GM23338 (cell line): ENCODE measurements at regions not wholly inside any gene's neighbourhood (a gene's known extent, or its start where the extent isn't known, plus 50 kb on each side); places are given as distances from the start of the nearest gene placed in this dataset.

Experiments used
- ATAC-seq: fragments of 200-7000 bp; cut with Tn5 transposase; 3 replicates; pipeline ENCODE4 v1.9.1; 2020
- DNase-seq: peaks from one replicate; pipeline ENCODE4 v3.0.0-alpha.2; 2015; ENCODE audit warnings: low spot score
- H2AFZ ChIP-seq: fragments of 200-600 bp; sonication (generic); 2 replicates; pipeline ENCODE4 v1.8.0; 2016; ENCODE audit warnings: antibody characterized with exemption, mild to moderate bottlenecking, moderate library complexity
- H3F3A ChIP-seq: fragments of 200-600 bp; sonication (generic); replicated peaks from 2 replicates; pipeline ENCODE4 v1.8.0; 2017; ENCODE audit warnings: antibody characterized with exemption, mixed run types, low read depth
- H3K27ac ChIP-seq: fragments of 200-600 bp; sonication (generic); 2 replicates; pipeline ENCODE4 v1.6.1; 2016; ENCODE audit warnings: low read depth
- H3K27me3 ChIP-seq: fragments of 200-600 bp; sonication (generic); 2 replicates; pipeline ENCODE4 v1.8.0; 2016; ENCODE audit warnings: mild to moderate bottlenecking, mixed run types, moderate library complexity; ENCODE audit not compliant: insufficient read depth
- H3K36me3 ChIP-seq: fragments of 200-600 bp; sonication (generic); 2 replicates; pipeline ENCODE4 v1.8.0; 2016; ENCODE audit warnings: mild to moderate bottlenecking; ENCODE audit not compliant: insufficient read depth
- H3K4me1 ChIP-seq: fragments of 200-600 bp; sonication (generic); 2 replicates; pipeline ENCODE4 v1.8.0; 2016; ENCODE audit warnings: mild to moderate bottlenecking, moderate library complexity; ENCODE audit not compliant: insufficient read depth
- H3K4me2 ChIP-seq: fragments of 200-600 bp; sonication (generic); 2 replicates; pipeline ENCODE4 v1.7.1; 2017; ENCODE audit warnings: mixed run types
- H3K4me3 ChIP-seq: fragments of 200-600 bp; sonication (generic); 2 replicates; pipeline ENCODE4 v1.6.1; 2016; ENCODE audit warnings: mixed run types
- H3K79me2 ChIP-seq: fragments of 200-600 bp; sonication (generic); replicated peaks from 2 replicates; pipeline ENCODE4 v1.8.0; 2017; ENCODE audit warnings: mild to moderate bottlenecking; ENCODE audit not compliant: insufficient read depth
- H3K9me2 ChIP-seq: fragments of 200-600 bp; sonication (generic); 2 replicates; pipeline ENCODE4 v1.8.0; 2017; ENCODE audit not compliant: insufficient read depth
- H4K20me1 ChIP-seq: fragments of 200-600 bp; sonication (generic); replicated peaks from 2 replicates; pipeline ENCODE4 v1.8.0; 2017; ENCODE audit warnings: mild to moderate bottlenecking; ENCODE audit not compliant: insufficient read depth
- H3K27ac Mint-ChIP-seq: 2 replicates; pipeline ENCODE4 v1.8.0; 2020; ENCODE audit warnings: inconsistent platforms, mild to moderate bottlenecking, moderate library complexity, mixed read lengths
- H3K27me3 Mint-ChIP-seq: 3 replicates; pipeline ENCODE4 v1.8.0; 2022; ENCODE audit warnings: low read depth, mild to moderate bottlenecking, moderate library complexity, mixed read lengths, inconsistent platforms; ENCODE audit not compliant: insufficient read depth, poor library complexity
- H3K36me3 Mint-ChIP-seq: 3 replicates; pipeline ENCODE4 v1.8.0; 2021; ENCODE audit warnings: low read depth, mild to moderate bottlenecking, inconsistent platforms, moderate library complexity, mixed read lengths
- H3K4me1 Mint-ChIP-seq: 3 replicates; pipeline ENCODE4 v1.8.0; 2020; ENCODE audit warnings: mild to moderate bottlenecking, inconsistent platforms, mixed read lengths
- H3K4me3 Mint-ChIP-seq: 3 replicates; pipeline ENCODE4 v1.8.0; 2021; ENCODE audit warnings: moderate library complexity, mild to moderate bottlenecking, inconsistent platforms, mixed read lengths
- H3K9me3 Mint-ChIP-seq: 3 replicates; pipeline ENCODE4 v1.8.0; 2020; ENCODE audit warnings: moderate library complexity, mild to moderate bottlenecking, inconsistent platforms, mixed read lengths
- CREB1 ChIP-seq: fragments of 250-450 bp; sonication (Bioruptor Pico); IDR thresholded peaks from 2 replicates; pipeline ENCODE4 v1.5.0; 2020; ENCODE audit warnings: low read depth, mild to moderate bottlenecking, moderate library complexity
- ETS1 ChIP-seq: IDR thresholded peaks from 2 replicates; pipeline ENCODE4 v1.6.1; 2016; ENCODE audit warnings: antibody characterized with exemption
- EZH2 ChIP-seq: fragments of 200-600 bp; sonication (generic); IDR thresholded peaks from one replicate; pipeline ENCODE4 v1.8.0; 2017; ENCODE audit warnings: antibody characterized with exemption, mild to moderate bottlenecking, low read depth; ENCODE audit not compliant: unreplicated experiment
- EZH2phosphoT487 ChIP-seq: fragments of 200-600 bp; sonication (generic); IDR thresholded peaks from one replicate; pipeline ENCODE4 v1.8.1; 2018; ENCODE audit warnings: antibody characterized with exemption; ENCODE audit not compliant: unreplicated experiment
- JUNB ChIP-seq: IDR thresholded peaks from one replicate; pipeline ENCODE4 v1.6.1; 2016; ENCODE audit warnings: antibody characterized with exemption; ENCODE audit not compliant: unreplicated experiment
- NANOG ChIP-seq: IDR thresholded peaks from 2 replicates; pipeline ENCODE4 v1.6.1; 2016; ENCODE audit warnings: antibody characterized with exemption, borderline replicate concordance
- POLR2AphosphoS5 ChIP-seq: IDR thresholded peaks from 2 replicates; pipeline ENCODE4 v1.6.1; 2016; ENCODE audit warnings: antibody characterized with exemption, low read depth
- STAT1 ChIP-seq: IDR thresholded peaks from one replicate; pipeline ENCODE4 v1.6.1; 2016; ENCODE audit warnings: antibody characterized with exemption; ENCODE audit not compliant: unreplicated experiment
- ZNF114 ChIP-seq: fragments of 250-450 bp; sonication (Bioruptor Pico); IDR thresholded peaks from 2 replicates; pipeline ENCODE4 v1.5.0; 2020; ENCODE audit warnings: mild to moderate bottlenecking, moderate library complexity
- ZNF331 ChIP-seq: fragments of 250-450 bp; sonication (Bioruptor Pico); IDR thresholded peaks from 2 replicates; pipeline ENCODE4 v1.5.0; 2020; ENCODE audit warnings: low read depth, mild to moderate bottlenecking, moderate library complexity
- TF ChIP-seq, protein P1 (sequence below), 2 experiments: fragments of 200-600 bp in 1 of 2; sonication (generic) in 1 of 2; conservative IDR thresholded peaks; 2 replicates each; pipeline versions ENCODE4 v1.5.1 to v1.6.1; 2016 to 2017; ENCODE audit warnings: antibody characterized with exemption in 2 of 2, low read depth in 2 of 2, mild to moderate bottlenecking in 2 of 2, moderate library complexity in 1 of 2
- TF ChIP-seq, protein P2 (sequence below): fragments of 250-450 bp; sonication (Bioruptor Pico); IDR thresholded peaks from 2 replicates; pipeline ENCODE4 v1.5.0; 2020; ENCODE audit warnings: mild to moderate bottlenecking, moderate library complexity

DNA sequence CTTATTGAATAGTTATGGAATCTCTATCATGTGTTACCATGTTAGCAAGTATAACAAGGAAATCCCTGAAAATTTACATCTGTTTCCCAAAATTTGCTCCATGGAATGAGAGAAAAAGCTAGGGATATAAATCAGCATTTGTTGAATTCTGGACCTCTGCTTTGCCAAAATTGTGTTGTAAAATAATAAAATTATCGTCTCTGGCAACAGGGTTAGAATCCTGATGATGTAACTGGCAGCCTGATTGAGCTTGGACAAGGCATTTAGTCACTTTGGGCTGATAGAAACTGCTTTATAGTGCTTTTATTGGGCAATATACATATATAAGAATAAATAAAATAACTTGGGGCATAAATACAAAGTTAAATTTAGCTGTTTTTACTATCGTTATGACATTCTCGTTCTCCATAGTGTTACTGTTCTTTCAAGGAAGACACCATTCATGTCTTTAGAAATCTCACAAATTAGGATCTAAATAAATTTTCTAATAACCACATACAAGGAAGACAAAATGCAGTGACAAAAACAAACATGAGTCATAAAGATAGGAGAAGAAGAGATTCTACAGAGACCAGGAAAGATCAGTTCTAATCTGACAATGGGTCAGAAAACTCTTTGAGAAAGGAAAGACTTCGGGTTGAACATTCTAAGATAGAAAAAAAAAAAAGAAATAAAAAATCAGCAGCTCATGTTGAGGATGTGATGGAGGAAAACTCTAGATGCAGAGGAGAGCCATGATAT lies 145.0 kb upstream of the CDH10 start (continued):
- TF ChIP-seq ZNF331 (CRISPR knock-in tag) (no peak), EZH2 (no peak), EZH2phosphoT487 (no peak), ZNF114 (CRISPR knock-in tag) (no peak), POLR2AphosphoS5 (no peak), ETS1 (no peak), STAT1 (no peak), CREB1 (CRISPR knock-in tag) (no peak), NANOG (no peak), JUNB (no peak)
- TF ChIP-seq, protein P1, sequence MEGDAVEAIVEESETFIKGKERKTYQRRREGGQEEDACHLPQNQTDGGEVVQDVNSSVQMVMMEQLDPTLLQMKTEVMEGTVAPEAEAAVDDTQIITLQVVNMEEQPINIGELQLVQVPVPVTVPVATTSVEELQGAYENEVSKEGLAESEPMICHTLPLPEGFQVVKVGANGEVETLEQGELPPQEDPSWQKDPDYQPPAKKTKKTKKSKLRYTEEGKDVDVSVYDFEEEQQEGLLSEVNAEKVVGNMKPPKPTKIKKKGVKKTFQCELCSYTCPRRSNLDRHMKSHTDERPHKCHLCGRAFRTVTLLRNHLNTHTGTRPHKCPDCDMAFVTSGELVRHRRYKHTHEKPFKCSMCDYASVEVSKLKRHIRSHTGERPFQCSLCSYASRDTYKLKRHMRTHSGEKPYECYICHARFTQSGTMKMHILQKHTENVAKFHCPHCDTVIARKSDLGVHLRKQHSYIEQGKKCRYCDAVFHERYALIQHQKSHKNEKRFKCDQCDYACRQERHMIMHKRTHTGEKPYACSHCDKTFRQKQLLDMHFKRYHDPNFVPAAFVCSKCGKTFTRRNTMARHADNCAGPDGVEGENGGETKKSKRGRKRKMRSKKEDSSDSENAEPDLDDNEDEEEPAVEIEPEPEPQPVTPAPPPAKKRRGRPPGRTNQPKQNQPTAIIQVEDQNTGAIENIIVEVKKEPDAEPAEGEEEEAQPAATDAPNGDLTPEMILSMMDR (conservative IDR thresholded peaks at IDR 0.05; ENCODE audit: low read depth in 2 of 2) = no peak

GRCh38 chr5:24788829-24789514 lies 144.2 kb upstream of the CDH10 start:
- peak overlapping the region; percentile 6; the same call in 1 of the 2 replicates for H2AFZ ChIP-seq
- no peak for DNase-seq
- Mint-ChIP-seq H3K27ac (no peak overlapping the region), H3K4me1 (peaks cover 10% of the 10 kb centered on the region), H3K4me3 (no peak overlapping the region), H3K27me3 (peaks cover 3% of the 10 kb centered on the region), H3K9me3 (no peaks in the 10 kb centered on the region), H3K36me3 (no peaks in the 10 kb centered on the region)
- TF ChIP-seq ZNF331 (CRISPR knock-in tag) (no peak), EZH2phosphoT487 (no peak), CREB1 (CRISPR knock-in tag) (no peak)
- TF ChIP-seq, protein P1 (conservative IDR thresholded peaks at IDR 0.05; ENCODE audit: low read depth in 2 of 2) = no peak
- TF ChIP-seq, protein P2, sequence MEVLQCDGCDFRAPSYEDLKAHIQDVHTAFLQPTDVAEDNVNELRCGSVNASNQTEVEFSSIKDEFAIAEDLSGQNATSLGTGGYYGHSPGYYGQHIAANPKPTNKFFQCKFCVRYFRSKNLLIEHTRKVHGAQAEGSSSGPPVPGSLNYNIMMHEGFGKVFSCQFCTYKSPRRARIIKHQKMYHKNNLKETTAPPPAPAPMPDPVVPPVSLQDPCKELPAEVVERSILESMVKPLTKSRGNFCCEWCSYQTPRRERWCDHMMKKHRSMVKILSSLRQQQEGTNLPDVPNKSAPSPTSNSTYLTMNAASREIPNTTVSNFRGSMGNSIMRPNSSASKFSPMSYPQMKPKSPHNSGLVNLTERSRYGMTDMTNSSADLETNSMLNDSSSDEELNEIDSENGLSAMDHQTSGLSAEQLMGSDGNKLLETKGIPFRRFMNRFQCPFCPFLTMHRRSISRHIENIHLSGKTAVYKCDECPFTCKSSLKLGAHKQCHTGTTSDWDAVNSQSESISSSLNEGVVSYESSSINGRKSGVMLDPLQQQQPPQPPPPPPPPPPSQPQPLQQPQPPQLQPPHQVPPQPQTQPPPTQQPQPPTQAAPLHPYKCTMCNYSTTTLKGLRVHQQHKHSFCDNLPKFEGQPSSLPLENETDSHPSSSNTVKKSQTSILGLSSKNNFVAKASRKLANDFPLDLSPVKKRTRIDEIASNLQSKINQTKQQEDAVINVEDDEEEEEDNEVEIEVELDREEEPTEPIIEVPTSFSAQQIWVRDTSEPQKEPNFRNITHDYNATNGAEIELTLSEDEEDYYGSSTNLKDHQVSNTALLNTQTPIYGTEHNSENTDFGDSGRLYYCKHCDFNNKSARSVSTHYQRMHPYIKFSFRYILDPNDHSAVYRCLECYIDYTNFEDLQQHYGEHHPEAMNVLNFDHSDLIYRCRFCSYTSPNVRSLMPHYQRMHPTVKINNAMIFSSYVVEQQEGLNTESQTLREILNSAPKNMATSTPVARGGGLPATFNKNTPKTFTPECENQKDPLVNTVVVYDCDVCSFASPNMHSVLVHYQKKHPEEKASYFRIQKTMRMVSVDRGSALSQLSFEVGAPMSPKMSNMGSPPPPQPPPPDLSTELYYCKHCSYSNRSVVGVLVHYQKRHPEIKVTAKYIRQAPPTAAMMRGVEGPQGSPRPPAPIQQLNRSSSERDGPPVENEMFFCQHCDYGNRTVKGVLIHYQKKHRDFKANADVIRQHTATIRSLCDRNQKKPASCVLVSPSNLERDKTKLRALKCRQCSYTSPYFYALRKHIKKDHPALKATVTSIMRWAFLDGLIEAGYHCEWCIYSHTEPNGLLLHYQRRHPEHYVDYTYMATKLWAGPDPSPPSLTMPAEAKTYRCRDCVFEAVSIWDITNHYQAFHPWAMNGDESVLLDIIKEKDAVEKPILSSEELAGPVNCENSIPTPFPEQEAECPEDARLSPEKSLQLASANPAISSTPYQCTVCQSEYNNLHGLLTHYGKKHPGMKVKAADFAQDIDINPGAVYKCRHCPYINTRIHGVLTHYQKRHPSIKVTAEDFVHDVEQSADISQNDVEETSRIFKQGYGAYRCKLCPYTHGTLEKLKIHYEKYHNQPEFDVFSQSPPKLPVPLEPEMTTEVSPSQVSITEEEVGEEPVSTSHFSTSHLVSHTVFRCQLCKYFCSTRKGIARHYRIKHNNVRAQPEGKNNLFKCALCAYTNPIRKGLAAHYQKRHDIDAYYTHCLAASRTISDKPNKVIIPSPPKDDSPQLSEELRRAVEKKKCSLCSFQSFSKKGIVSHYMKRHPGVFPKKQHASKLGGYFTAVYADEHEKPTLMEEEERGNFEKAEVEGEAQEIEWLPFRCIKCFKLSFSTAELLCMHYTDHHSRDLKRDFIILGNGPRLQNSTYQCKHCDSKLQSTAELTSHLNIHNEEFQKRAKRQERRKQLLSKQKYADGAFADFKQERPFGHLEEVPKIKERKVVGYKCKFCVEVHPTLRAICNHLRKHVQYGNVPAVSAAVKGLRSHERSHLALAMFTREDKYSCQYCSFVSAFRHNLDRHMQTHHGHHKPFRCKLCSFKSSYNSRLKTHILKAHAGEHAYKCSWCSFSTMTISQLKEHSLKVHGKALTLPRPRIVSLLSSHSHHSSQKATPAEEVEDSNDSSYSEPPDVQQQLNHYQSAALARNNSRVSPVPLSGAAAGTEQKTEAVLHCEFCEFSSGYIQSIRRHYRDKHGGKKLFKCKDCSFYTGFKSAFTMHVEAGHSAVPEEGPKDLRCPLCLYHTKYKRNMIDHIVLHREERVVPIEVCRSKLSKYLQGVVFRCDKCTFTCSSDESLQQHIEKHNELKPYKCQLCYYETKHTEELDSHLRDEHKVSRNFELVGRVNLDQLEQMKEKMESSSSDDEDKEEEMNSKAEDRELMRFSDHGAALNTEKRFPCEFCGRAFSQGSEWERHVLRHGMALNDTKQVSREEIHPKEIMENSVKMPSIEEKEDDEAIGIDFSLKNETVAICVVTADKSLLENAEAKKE (CRISPR knock-in tag) = no peak
- H4K20me1 ChIP-seq = no peaks in the 10 kb centered on the region
- no peak overlapping the region for H3K4me3 ChIP-seq
- no peak for ATAC-seq
- peaks cover 3% of the 10 kb centered on the region; the same call in 1 of the 2 replicates for H3K4me1 ChIP-seq
- H3K9me2 ChIP-seq = no peaks in the 10 kb centered on the region
- no peaks in the 10 kb centered on the region for H3F3A ChIP-seq
- no peak overlapping the region for H3K27ac ChIP-seq
- no peak overlapping the region for H3K4me2 ChIP-seq
- no peaks in the 10 kb centered on the region for H3K36me3 ChIP-seq
- H3K79me2 ChIP-seq = no peaks in the 10 kb centered on the region
- H3K27me3 ChIP-seq = no peaks in the 10 kb centered on the region
